LNCAP (cell line): ENCODE measurements at regions not wholly inside any gene's neighbourhood (a gene's known extent, or its start where the extent isn't known, plus 50 kb on each side); places are given as distances from the start of the nearest gene placed in this dataset.

Experiments used
- TF ChIP-seq, protein P1 (sequence below): fragments of 450-650 bp; IDR thresholded peaks from 2 replicates; pipeline ENCODE4 v1.5.1; 2017; ENCODE audit warnings: mild to moderate bottlenecking

DNA sequence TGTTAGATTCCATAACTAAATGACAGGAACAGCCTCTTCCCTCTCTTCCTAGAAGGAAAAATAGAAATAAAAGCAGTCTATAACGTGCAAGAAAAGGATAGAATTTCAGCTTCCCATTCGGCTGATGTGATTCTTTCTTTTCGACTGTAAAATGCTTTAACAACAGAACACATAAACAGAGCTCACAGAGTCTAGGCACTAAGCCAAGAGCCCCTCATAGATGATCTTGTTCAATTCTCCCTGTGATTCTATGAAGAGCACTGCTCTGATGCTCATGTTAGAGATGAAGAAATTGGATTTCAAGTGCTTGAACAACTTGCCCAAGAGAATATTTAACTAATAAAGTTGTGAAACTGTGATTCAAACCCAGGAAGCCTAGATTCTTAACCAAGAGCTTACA lies 232.7 kb downstream of the RPAP3 start:
- TF ChIP-seq, protein P1, sequence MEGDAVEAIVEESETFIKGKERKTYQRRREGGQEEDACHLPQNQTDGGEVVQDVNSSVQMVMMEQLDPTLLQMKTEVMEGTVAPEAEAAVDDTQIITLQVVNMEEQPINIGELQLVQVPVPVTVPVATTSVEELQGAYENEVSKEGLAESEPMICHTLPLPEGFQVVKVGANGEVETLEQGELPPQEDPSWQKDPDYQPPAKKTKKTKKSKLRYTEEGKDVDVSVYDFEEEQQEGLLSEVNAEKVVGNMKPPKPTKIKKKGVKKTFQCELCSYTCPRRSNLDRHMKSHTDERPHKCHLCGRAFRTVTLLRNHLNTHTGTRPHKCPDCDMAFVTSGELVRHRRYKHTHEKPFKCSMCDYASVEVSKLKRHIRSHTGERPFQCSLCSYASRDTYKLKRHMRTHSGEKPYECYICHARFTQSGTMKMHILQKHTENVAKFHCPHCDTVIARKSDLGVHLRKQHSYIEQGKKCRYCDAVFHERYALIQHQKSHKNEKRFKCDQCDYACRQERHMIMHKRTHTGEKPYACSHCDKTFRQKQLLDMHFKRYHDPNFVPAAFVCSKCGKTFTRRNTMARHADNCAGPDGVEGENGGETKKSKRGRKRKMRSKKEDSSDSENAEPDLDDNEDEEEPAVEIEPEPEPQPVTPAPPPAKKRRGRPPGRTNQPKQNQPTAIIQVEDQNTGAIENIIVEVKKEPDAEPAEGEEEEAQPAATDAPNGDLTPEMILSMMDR: no peak

DNA sequence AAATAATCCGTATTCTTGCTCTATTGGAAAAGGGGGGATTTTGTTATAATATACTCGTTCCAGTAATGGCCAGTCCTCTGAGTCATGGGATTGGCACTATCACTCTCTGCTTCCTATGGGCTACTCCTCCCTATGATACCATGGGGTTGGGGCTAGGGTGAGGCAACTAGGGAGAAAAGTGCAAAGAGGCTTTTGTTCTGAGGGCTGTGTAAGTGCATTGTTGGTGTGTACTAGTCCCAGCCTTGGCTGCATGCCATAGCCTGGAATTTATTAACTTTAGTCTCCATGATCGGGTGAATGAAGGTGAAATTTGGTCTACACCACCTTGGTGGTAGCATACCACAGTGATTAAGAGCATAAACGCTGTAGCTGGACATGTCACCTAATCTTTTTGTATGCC lies 247.6 kb downstream of the RPAP3 start:
- TF ChIP-seq, protein P1: no peak

DNA sequence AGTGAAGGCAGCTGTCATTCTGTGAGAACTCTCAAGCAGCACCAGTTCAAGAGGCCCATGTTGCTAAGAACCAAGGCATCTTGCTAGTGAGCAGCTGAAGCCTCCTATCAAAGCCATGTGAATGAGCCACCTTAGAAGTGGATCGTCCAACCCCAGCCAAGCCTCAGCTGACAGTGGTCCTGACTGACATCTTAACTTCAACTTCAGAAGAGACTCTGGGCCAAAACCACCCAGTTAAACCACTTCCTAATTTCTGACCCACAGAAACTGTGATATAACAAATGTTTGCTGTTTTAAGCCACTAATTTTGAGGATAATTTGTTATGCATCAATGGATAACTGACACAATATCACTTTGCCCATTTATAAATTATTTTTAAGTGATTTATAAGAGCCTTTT lies 256.0 kb downstream of the RPAP3 start:
- TF ChIP-seq, protein P1: no peak

DNA sequence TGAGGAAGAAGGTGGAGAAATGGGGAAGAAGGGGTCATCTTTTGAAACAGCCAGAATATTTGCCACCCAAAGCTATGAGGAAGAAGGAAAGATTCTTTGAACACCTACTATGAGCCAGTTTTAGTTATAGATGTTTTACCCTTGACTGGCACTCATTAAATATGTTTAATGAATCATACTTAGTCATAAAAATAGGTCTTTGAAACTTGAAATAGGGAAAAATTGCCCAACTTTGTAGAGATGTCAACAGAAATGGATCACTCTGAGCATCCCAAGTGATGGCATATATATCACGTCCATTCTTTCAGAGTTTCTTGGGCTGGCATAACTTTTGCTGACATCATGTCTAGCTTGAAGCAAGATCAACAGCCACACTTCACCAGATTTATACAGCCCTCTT lies 263.5 kb downstream of the RPAP3 start:
- TF ChIP-seq, protein P1: no peak

DNA sequence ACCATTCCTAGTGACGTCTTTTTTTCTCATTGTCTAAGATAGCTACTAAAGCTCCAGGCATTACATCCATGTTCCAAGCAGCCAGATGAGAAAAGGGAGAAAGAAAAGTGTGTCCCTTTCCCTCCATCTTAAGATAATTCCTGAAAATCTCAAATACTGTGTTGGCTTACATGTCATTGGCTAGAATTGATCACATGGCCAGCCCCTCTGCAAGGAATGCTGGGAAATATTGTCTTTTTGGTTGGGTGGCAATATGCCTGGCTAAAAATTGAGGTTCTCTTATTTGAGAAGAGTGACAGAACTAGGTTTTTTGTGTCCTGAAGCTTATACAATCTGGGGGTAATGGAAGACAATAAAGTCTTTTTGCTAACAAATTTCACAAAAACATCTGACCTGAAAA lies 264.3 kb downstream of the RPAP3 start:
- TF ChIP-seq, protein P1: no peak

DNA sequence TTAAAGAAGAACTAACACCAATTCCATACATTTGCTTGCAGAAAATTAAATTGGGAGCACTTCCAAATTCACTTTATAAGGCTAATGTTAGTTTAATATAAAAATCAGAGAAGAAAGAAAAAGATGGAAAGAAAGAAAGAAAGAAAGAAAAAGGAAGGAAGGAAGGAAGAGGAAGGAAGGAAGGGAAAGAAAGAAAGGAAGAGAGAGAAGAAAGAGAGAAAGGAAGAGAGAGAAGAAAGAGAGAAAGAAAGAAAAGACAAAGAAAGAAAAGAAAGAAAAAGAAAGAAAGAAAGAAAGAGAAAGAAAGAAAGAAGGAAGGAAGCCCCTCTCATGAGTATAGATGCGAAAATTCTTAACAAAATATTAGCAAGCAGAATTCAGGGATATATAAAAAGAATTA lies 267.7 kb downstream of the RPAP3 start:
- TF ChIP-seq, protein P1: no peak

DNA sequence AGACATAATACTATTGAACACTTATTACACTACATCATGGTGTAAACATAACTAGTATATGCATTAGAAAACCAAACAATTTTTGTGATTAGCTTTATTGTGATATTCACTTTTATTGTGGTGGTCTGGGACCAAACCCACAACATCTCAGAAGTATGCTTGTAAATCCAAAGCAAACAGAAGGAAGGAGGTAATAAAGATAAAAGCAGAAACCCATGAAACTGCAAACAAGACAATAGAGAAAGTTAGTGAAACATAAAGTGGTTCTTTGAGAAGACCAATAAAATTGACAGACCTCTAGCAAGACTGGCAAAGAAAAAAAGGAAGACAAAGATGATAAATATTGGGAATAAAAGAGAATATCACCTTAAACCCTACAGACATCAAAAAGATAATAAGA lies 268.3 kb downstream of the RPAP3 start:
- TF ChIP-seq, protein P1: no peak

DNA sequence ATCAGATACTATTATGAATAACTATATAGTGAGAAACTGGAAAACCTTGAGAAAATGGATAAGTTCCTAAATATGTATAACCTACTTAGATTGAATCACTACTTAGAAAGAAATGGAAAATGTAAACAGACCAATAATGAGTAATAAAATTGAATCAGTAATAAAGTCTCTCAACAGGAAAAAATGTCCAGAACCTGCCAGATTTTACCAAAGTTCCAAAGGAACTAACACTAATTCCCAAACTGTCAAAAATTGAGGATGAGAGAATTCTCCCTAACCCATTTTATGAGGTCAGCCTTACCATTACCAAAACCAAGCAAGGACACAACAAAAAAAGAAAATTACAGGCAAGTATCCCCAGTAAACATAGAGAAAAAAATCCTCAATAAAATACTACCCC lies 272.0 kb downstream of the RPAP3 start:
- TF ChIP-seq, protein P1: no peak
